Fibroblast of skin of scalp (primary cell): ENCODE measurements at regions not wholly inside any gene's neighbourhood (a gene's known extent, or its start where the extent isn't known, plus 50 kb on each side); places are given as distances from the start of the nearest gene placed in this dataset.

ENCODE experiments used
- DNase-seq: peaks from one replicate; pipeline ENCODE4 v3.0.0-alpha.2; 2013

GRCh38 chr2:70036290-70036689, 51.0 kb upstream of the PCBP1 start:
- DNase-seq: no peak

GRCh38 chr2:70035344-70035844, 51.9 kb upstream of the PCBP1 start:
- DNase-seq: no peak

DNA sequence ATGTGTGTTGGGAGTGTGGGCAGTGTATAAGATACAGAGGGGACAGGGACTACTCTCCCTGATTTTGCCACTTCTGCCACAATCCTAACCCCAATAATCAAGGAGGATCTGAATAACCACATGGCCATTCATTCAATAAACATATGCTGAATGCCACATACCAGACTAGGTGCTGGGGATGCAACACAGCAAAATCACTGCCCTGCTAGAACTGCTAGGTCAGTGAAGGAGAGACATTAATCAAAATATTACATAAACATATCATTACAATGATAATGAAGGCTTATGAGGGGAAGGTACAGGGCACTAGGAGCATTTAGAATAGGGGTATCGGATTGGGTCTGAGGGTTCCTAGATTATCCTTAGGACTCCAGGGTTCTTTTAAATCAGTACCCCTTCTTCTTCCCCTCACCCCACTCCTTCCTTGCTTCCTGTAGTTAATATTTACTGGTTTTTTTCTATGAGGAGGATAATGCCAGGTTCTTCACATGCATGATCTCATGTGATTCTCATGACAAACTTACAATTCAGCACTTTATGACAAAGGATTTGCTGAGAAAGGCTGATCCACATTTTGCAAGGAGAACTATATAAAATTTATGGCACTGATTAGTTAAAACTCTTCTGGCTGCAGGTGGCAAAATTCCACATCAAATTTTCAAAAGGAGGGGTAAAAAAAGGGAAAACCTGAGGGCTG, 56.4 kb upstream of the PCBP1 start:
- DNase-seq: no peak

DNA sequence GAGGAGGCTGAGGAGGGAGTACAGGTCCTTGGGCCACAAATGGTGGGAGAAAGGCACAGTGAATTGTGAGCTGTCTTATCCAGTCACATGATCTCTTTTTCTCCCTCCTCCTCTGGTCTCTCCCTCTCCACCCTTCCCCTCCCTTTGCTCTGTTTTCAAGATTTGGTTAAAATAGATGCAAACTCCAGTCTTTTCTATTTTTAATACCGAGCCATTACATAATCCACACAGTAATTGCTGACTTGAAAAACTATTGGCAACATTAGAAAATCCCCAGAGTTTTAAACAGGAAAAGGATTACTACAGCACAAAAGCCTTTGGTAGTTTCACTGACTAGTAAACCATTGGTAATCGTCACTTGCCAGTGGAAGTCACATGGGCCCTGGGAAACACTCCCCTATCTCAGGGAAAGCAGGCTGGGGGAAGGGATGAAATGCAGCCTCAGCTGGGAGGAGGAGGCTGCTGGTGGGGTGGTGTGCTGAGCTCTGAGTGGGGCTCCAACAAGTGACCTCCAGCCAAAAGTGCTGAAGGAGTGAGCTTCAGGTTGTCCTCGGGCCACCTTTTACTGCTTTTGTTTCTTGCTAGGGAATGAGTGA, 57.4 kb upstream of the PCBP1 start:
- DNase-seq: peak; percentile 59

GRCh38 chr2:70024284-70024683, 62.9 kb upstream of the ASPRV1 start:
- DNase-seq: peak; percentile 8

GRCh38 chr2:70019096-70019495, 57.7 kb upstream of the ASPRV1 start:
- no peak for DNase-seq

DNA sequence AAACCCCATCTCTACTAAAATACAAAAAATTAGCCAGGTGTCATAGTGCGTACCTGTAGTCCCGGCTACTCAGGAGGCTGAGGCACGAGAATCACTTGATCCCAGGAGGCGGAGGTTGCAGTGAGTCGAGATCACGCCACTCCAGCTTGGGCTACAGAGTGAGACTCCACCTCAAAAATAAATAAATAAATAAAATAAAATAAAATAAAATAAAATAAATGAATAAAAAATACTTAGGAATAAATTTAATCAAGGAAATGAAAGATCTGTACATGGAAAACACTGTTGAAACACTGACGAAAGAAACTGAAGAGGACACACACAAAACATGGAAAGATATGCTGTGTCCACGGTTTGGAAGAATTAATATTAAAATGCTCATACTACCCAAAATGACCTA, 56.5 kb upstream of the ASPRV1 start:
- DNase-seq: no peak

DNA sequence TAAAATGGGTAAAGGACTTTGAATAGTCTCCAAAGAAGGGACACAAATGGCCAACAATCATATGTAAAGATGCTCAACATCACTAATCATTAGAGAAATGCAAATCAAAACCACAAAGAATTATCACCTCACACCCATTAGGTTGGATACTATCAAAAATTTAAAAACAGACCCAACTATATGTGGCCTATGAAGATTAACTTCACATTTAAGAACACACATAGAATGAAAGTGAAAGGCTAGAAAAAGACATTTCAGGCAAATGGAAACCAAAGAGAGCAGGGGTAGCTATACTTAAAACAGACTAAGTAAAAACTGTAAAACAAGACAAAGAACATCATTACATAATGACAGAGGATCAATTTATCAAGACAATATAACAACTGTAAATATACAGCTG, 53.5 kb upstream of the ASPRV1 start:
- no peak for DNase-seq

DNA sequence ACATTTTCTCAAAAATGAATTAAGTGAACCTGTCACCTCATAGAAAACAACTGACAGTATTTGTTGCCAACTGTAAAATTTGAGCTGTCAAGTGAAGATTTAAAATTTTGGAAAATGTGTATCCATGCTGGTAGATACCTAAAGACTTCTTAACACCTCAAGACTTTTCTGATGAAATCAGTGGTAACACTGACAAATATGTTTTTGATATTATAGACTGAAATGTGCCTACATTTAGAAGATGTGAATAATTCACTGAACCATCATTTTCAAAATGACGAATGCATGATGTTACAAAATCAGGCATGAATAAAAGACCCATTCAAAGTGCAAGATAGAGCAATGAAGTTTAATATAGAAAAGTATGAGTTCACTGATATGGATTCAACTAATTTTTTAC, 51.5 kb upstream of the ASPRV1 start:
- DNase-seq: no peak

DNA sequence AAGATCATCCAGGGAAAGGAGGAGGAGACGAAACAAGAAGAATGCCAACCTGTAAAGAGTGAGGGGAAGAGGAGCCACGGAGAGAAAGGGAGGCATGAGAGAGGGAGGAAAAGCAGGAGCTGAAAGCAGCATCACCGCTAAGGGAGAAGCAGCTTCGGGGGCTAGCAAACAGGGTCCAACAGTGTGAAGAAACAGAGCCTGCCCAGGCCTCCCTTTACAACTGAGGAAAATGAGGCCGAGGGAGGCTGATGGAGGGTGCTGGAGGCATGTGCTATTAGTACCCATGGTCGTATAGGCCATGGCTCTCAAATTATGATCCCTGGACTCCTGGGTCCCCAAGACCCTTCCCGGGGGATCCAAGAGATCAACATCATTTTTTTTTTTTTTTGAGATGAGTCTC, 50.4 kb upstream of the ASPRV1 start:
- no peak for DNase-seq

- DNase-seq: no peak
These were observed 49.9 kb upstream of the ASPRV1 start for GRCh38 chr2:70011335-70011734.
